ENCODE measurements at regions not wholly inside any gene's neighbourhood (a gene's known extent, or its start where the extent isn't known, plus 50 kb on each side); places are given as distances from the start of the nearest gene placed in this dataset.
A peak's percentile ranks its signal among the peaks of the same experiment; 100 is the strongest.
"Not testable (repeated sequence)": the region's sequence is repeated elsewhere in the genome, so short reads cannot be mapped to it uniquely, and the experiment has no call there.

- no peak for DNase-seq (ENCODE audit: low read depth)
These were observed 124.0 kb upstream of the ZCCHC13 start for GRCh38 chrX:74179990-74180389.

GRCh38 chrX:74179499-74179898 is 124.5 kb upstream of the ZCCHC13 start:
- no peak for DNase-seq (ENCODE audit: low read depth)

DNA sequence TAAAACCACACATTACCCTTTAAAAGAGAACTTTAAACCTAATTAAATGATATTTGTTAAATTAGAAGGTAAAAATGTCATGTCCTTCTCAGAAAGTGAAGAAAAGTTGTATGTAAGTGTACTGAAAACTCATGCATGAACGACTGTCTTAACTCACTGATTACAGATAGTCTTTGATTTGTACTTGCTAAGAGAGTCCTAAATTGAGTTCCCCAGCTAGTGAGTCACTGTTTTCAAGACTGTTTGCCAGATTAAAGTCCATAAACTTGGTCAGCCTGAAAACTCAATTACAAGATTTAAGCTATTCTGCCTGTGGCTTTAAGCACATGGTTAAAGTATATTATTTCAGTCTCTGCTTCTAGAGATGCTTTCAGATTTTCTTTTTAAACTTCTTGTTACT is 124.9 kb upstream of the ZCCHC13 start:
- DNase-seq (ENCODE audit: low read depth), result peak; percentile 19

DNA sequence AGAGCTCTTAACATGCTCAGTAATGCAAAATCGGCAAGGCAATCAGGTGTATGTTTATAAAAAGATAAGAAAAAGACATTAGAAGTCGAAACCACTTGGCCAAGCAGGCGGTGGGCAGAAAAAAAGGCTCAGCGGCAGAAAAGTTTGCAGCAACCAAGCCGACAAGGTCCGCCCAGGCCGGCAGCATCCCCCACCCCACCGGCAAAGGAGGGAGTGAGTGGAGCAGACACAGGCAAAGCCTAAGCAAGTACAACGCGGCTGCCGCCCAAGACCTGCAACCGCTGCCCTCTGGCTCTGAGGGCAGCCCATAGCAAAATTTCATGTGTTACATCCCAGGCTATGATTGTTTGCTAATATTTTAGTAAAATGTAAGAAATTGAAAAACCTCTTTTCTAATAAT is 125.4 kb upstream of the ZCCHC13 start:
- DNase-seq (ENCODE audit: low read depth), result no peak

DNA sequence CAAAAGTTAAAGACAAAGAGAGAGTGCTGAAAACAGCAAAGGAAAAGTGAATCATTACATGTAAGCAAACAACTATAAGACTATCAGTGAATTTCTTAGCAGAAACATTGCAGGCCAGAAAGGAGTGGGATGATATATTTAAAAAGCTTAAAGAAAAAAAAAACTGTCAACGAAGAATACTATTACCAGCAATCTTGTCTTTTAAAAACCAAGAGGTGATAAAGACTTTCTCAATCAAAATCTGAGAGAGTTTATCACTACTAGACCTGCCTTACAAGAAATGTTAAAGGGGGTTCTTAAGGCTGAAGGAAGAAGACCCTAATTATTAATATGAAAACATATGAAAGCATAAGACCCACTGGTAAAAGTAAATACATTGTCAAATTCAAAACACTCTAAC is 132.5 kb upstream of the ZCCHC13 start:
- DNase-seq (ENCODE audit: low read depth), result no peak

- DNase-seq (ENCODE audit: low read depth), result no peak
These were observed 141.8 kb upstream of the ZCCHC13 start for GRCh38 chrX:74162199-74162598.

GRCh38 chrX:74160816-74161215 is 143.2 kb upstream of the ZCCHC13 start:
- no peak for DNase-seq (ENCODE audit: low read depth)

DNA sequence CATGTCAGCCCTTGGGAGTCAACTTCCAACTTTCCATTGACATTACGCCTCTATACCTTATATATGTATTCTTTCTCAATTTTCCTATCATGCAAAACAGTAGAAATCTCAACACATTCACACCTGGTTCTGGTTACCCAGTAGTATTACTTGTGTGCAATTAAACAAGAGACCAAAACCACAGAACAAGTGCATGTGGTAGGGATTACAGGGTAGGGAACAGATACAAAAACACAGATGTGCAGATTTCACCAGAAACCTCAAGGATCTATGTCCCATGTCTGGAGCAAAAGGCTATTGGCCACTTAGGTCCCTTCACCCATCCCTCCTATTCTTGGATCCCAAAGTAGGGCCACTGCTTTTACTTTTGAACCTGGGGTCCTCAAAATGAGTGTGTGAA is 143.6 kb upstream of the ZCCHC13 start:
- DNase-seq (ENCODE audit: low read depth), result no peak

GRCh38 chrX:74147439-74147838 is 156.5 kb upstream of the ZCCHC13 start:
- DNase-seq (ENCODE audit: low read depth), result no peak

DNA sequence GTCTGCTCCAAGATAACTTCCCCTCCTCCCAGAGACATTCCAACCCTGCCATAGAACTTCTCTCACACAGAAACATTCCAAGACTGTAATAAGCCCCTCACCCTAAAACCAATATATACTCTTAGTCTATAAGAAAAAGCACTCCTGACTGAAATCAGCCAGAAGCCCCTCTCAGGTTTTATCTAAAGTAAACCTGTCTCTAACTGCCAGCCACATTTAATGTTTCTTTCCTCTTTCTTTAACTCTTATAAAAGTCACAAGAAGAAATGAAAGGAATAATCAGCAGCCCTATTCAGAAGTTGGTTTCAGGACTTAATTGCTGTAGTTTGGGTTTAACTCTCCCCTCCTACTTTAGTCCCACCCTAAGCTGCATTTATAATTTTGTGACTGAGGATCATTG is 165.0 kb upstream of the ZCCHC13 start:
- no peak for DNase-seq (ENCODE audit: low read depth)

- DNase-seq (ENCODE audit: low read depth), result peak; percentile 52
These were observed 170.7 kb upstream of the ZCCHC13 start for GRCh38 chrX:74133156-74133796.

DNA sequence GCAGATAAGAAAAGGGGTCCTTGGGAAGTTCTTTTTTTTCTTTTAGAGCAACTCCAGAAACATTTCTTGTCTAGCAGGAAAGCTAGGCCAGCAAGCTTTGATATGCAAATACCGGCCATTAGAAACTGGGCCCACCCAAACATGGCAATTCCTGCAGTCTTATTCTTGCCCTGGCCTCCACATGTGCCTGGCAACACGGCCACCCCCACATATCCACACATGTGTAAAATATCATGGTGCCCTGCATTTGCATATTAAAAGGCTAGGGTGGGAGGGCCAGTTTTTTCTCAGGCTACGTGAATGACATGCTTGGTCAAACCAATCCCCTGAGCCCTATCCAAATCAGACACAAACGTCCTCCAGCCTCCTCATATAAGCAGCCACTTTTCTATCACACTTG is 171.7 kb upstream of the ZCCHC13 start:
- no peak for DNase-seq (ENCODE audit: low read depth)

DNA sequence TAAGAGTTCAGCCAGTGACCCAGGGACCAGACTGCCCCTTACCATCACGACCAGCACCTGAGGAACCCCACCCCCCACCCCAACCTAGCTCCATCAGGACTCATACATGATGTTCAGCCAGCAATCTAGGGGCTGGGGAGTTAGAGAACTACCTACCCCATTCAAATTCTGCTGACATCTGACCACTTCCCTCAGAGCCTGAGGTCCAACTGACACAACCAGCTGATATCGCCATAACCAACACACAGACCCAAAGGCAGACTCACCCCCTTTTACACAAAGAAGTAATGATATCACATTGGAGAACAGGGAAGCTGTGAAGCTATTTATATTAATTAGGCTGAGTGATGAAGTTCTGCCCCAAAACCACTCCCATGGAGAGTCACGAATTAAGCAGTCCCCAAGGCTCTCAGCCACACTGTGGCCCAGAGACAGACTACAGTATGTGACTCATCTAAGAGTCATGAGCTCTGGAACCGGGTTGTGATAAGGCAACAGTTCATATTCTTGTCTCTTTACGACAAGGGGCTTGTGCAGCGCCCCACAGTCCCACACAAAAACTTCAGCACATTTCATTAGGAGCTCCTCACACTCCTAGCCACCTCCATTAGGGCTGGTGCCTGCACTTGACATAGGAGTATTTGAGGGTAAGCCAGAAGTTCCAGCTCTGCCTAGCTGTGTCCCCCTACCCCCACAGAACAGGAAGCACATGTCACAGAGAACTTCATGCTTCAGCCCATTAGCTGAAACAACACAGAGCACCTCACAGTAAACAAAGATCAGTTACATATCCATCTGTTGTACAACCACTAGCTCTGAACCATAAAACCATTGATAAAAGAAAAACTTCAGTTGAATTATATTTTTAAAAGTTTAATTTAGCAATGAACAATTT is 184.7 kb upstream of the ZCCHC13 start:
- peak; percentile 20 for DNase-seq (ENCODE audit: low read depth)

DNA sequence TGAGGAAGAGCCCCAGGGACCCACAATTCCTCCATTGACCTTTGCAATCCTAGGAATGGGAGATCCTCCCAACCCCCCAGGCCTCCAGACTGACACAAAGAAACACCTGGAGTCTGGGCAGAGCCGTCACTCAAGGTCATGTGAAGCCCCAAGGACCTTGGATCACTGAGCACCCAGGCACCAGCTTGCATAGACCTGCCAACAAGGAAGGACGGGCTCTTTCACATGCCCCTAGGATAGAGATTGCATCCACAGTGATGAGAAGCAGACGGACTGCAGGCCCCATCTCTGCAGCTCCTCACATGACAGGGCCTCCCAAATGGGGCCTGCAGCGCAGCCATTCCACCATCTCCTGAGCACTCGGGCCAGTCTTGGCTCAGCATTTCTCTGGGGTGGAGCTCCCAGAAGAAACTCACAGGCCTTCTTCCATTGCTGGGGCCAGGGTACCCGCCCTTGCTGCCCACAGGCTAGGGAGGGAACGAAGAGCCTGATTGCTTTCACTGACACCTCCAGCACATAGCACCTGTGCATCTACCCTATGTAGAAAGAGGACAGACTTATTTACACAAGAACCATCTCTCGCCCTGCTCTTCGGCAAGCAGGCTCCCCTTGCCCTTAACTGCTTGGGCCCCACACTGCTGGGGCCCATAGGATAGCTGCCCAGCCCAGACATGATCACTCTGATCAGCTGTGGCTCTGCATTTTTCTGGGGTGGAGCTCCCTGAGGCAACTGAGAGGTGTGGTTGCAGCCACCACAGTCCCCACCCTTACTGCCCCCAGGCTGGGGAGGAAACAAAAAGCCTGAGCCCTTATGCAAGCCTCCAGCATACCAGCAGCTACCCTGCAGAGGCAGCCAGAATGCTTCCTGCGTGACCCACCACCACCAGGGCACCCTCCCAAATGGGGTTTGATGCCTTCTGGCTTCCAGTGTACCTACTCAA is 185.7 kb upstream of the ZCCHC13 start:
- DNase-seq (ENCODE audit: low read depth), result no peak

DNA sequence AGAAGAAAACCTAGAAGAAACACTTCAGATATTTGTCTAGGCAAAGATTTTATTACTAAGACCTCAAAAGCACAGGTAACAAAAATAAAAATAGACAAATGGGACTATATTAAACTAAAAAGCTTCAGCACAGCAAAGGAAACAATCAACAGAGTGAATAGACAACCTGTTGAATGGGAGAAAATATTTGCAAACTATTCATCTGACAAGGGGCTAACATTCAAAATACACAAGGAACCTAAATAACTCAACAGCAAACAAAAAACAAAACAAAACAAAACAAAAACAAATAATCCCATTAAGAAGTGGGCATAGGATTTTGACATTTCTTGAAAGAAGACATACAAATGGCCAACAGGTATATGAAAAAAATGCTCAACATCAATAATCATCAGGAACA is 192.7 kb upstream of the ZCCHC13 start:
- DNase-seq (ENCODE audit: low read depth), result no peak

DNA sequence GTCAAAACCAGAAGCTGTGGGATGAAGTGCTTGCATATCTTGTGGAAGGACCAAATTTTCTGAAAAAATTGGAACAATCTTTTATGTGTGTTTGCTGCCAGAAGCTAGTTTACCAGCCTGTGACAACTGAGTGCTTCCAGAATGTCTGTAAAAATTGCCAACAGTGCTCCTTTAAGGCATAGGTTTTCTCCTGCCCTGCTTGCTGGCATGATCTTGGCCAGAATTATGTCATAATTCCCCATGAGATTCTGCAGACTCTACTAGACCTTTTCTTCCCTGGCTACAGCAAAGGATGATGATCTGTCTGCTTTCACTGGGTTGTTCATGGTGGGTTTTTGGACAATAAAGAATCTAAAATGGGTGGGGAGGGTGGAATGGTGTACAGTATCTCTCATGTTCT is 196.3 kb upstream of the ZCCHC13 start:
- DNase-seq (ENCODE audit: low read depth), result no peak

- no peak for DNase-seq (ENCODE audit: low read depth)
These were observed 199.5 kb upstream of the ZCCHC13 start for GRCh38 chrX:74104356-74105015.

DNA sequence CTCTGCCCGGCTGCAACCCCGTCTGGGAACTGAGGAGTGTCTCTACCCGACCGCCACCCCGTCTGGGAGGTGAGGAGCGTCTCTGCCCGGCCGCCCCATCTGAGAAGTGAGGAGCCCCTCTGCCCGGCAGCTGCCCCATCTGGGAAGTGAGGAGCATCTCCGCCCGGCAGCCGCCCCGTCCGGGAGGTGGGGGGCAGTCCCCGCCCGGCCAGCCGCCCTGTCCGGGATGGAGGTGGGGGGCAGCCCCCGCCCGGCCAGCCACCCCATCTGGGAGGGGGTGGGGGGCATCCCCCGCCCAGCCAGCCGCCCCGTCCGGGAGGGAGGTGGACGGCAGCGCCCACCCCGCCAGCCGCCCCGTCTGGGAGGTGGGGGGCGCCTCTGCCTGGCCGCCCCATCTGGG is 205.6 kb upstream of the ZCCHC13 start:
- not testable (repeated sequence) for DNase-seq (ENCODE audit: low read depth)

DNA sequence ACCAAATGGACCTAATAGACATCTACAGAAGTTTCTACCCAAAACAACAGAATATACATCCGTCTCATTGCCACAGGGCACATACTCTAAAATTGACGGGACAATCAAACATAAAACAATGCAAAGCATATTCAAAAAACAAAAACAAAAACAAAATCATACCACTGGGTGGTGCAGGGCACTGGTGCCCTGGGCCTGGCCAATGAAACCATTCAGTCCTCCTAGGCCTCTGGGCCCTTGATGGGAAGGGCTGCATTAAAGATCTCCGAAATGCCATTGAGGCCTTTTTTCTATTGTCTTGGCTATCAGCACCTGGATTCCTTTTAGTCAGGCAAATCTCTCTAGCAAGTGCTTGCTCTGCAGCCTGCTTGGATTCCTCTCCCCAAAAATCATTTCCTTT is 213.9 kb upstream of the ZCCHC13 start:
- DNase-seq (ENCODE audit: low read depth), result no peak

- no peak for DNase-seq (ENCODE audit: low read depth)
These were observed 218.2 kb upstream of the ZCCHC13 start for GRCh38 chrX:74085642-74086236.

- DNase-seq (ENCODE audit: low read depth), result no peak
These were observed 223.8 kb upstream of the ZCCHC13 start for GRCh38 chrX:74080165-74080564.
